ENCODE measurements at regions not wholly inside any gene's neighbourhood (a gene's known extent, or its start where the extent isn't known, plus 50 kb on each side); places are given as distances from the start of the nearest gene placed in this dataset.

DNA sequence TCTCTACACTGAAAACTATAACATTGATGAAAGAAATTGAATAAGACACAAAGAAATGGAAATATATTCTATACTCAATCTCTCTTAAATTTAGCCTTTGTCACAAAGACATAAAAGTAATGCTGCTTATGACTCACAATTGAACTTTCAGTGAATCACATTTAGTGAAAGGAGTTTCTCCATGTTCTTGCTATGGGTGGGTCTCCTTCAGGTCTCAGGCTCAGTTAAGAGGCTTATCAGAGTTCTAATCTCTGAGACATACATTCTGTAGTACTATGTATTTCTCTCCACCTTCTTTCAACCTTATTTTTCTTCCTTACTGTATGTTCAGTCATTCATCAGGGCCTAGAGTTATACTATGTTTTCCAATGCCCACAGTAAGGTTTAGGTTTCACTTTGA, 220.9 kb downstream of the DTHD1 start:
- TF ChIP-seq, protein P1, sequence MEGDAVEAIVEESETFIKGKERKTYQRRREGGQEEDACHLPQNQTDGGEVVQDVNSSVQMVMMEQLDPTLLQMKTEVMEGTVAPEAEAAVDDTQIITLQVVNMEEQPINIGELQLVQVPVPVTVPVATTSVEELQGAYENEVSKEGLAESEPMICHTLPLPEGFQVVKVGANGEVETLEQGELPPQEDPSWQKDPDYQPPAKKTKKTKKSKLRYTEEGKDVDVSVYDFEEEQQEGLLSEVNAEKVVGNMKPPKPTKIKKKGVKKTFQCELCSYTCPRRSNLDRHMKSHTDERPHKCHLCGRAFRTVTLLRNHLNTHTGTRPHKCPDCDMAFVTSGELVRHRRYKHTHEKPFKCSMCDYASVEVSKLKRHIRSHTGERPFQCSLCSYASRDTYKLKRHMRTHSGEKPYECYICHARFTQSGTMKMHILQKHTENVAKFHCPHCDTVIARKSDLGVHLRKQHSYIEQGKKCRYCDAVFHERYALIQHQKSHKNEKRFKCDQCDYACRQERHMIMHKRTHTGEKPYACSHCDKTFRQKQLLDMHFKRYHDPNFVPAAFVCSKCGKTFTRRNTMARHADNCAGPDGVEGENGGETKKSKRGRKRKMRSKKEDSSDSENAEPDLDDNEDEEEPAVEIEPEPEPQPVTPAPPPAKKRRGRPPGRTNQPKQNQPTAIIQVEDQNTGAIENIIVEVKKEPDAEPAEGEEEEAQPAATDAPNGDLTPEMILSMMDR (IDR thresholded peaks at IDR 0.05; ENCODE audit: poor library complexity) = no peak
- TF ChIP-seq EZH2phosphoT487 (IDR thresholded peaks at IDR 0.05; ENCODE audit: low read depth, severe bottlenecking, unreplicated experiment) = no peak

All from hepatocyte (in vitro differentiated cells).